Suprapubic skin (tissue), 4 donors: ENCODE measurements at regions not wholly inside any gene's neighbourhood (a gene's known extent, or its start where the extent isn't known, plus 50 kb on each side); places are given as distances from the start of the nearest gene placed in this dataset.

Source experiments
- DNase-seq, 2 donors: peaks; one replicate each; pipeline ENCODE4 v3.0.0-alpha.2; 2019; ENCODE audit warnings: low spot score in 2 of 2
- H3K27ac ChIP-seq: fragments of 200-600 bp; sonication (generic); one replicate; pipeline ENCODE4 v1.5.1; 2019
- H3K27me3 ChIP-seq: fragments of 200-600 bp; sonication (generic); one replicate; pipeline ENCODE4 v1.5.1; 2019
- H3K36me3 ChIP-seq: fragments of 200-600 bp; sonication (generic); one replicate; pipeline ENCODE4 v1.5.1; 2019
- H3K4me1 ChIP-seq: fragments of 200-600 bp; sonication (generic); one replicate; pipeline ENCODE4 v1.5.1; 2019
- H3K4me3 ChIP-seq: fragments of 200-600 bp; sonication (generic); one replicate; pipeline ENCODE4 v1.5.1; 2019; ENCODE audit warnings: mild to moderate bottlenecking
- H3K9me3 ChIP-seq: fragments of 200-600 bp; sonication (generic); one replicate; pipeline ENCODE4 v1.5.1; 2019
- EP300 ChIP-seq: sonication (generic); formaldehyde crosslinking; IDR thresholded peaks from one replicate; pipeline ENCODE4 v1.6.1; 2017; ENCODE audit warnings: antibody characterized with exemption
- POLR2A ChIP-seq, 2 donors: fragments of 450-650 bp; IDR thresholded peaks; one replicate each; pipeline ENCODE4 v1.6.1; 2017; ENCODE audit warnings: antibody characterized with exemption in 2 of 2, mild to moderate bottlenecking in 2 of 2, moderate library complexity in 2 of 2
- POLR2AphosphoS5 ChIP-seq, 3 donors: sonication (generic); formaldehyde crosslinking; IDR thresholded peaks; one replicate each; pipeline ENCODE4 v1.6.1; 2017; ENCODE audit warnings: antibody characterized with exemption in 3 of 3
- WGBS: methylation state at CpG from one replicate; pipeline ENCODE4 v1.1.5; 2018; 5-methylcytosine and 5-hydroxymethylcytosine counted together
- TF ChIP-seq, protein P1 (sequence below), 2 donors: fragments of 200-600 bp in 1 of 2; fragments of 450-650 bp in 1 of 2; sonication (generic) in 1 of 2; IDR thresholded peaks; one replicate each; pipeline ENCODE4 v1.5.1; 2016 to 2019; ENCODE audit warnings: antibody characterized with exemption in 2 of 2, mild to moderate bottlenecking in 1 of 2, moderate library complexity in 1 of 2

DNA sequence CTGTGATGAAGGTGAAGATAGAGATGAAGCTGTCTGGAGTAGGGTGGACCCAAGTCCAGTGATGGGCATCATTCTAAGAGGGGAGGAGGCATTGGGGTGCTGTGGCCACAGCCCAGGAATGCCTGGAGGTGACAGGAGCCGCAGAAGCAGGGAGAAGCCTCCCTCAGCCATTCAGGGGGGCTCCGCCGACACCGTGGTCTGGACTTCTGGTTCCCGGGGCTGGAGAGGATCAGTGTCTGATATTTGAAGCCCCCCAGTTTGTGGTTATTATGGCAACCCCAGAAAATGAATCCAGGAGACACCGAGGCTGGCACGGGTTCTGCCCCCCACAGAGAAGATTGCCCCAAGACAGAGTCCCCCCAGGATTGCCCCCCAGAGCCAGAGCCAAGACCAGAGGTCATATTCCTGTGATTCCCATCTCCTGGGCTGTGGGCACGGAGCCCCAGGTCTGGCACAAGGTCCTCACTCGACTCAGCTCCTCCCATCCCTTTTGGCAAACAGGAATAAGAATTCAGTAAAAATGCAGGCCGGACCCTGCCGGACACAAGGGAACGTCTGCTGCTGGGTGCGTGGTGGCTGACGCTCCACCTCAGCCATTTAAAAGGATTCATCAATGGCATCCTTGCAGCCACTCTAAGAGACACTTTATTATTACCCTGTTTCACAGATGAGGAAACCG lies 116.6 kb downstream of the CPZ start:
- 79% methylated on average over 15 of the region's 15 CpGs for WGBS
- H3K27ac ChIP-seq = no peak overlapping the region
- TF ChIP-seq EP300 (no peak), POLR2A (IDR thresholded peaks at IDR 0.05) (no peak), POLR2AphosphoS5 (IDR thresholded peaks at IDR 0.05) (no peak)
- TF ChIP-seq, protein P1, sequence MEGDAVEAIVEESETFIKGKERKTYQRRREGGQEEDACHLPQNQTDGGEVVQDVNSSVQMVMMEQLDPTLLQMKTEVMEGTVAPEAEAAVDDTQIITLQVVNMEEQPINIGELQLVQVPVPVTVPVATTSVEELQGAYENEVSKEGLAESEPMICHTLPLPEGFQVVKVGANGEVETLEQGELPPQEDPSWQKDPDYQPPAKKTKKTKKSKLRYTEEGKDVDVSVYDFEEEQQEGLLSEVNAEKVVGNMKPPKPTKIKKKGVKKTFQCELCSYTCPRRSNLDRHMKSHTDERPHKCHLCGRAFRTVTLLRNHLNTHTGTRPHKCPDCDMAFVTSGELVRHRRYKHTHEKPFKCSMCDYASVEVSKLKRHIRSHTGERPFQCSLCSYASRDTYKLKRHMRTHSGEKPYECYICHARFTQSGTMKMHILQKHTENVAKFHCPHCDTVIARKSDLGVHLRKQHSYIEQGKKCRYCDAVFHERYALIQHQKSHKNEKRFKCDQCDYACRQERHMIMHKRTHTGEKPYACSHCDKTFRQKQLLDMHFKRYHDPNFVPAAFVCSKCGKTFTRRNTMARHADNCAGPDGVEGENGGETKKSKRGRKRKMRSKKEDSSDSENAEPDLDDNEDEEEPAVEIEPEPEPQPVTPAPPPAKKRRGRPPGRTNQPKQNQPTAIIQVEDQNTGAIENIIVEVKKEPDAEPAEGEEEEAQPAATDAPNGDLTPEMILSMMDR (IDR thresholded peaks at IDR 0.05) = no peak
- peak; percentile 34 to 62 for DNase-seq
- no peaks in the 10 kb centered on the region for H3K36me3 ChIP-seq
- H3K4me1 ChIP-seq = no peaks in the 10 kb centered on the region
- no peak overlapping the region for H3K4me3 ChIP-seq
- H3K9me3 ChIP-seq = peaks cover 18% of the 10 kb centered on the region
- H3K27me3 ChIP-seq = peaks cover 35% of the 10 kb centered on the region

GRCh38 chr4:8708401-8709021 lies 115.9 kb downstream of the CPZ start:
- Histone ChIP-seq H3K27ac (no peak overlapping the region), H3K36me3 (no peaks in the 10 kb centered on the region), H3K9me3 (peaks cover 12% of the 10 kb centered on the region), H3K4me1 (no peaks in the 10 kb centered on the region), H3K27me3 (peaks cover 38% of the 10 kb centered on the region), H3K4me3 (no peak overlapping the region)
- 84% methylated on average over 14 of the region's 16 CpGs for WGBS
- DNase-seq = peak; percentile 35 to 58
- TF ChIP-seq EP300 (no peak), POLR2AphosphoS5 (IDR thresholded peaks at IDR 0.05) (no peak), POLR2A (IDR thresholded peaks at IDR 0.05) (no peak)
- TF ChIP-seq, protein P1 (IDR thresholded peaks at IDR 0.05) = no peak

GRCh38 chr4:8707045-8707781 lies 114.6 kb downstream of the CPZ start:
- Histone ChIP-seq H3K36me3 (no peaks in the 10 kb centered on the region), H3K9me3 (peaks cover under 1% of the 10 kb centered on the region), H3K4me3 (no peak overlapping the region), H3K27ac (no peak overlapping the region), H3K27me3 (peaks cover 47% of the 10 kb centered on the region), H3K4me1 (no peaks in the 10 kb centered on the region)
- 64% methylated on average over 12 of the region's 15 CpGs for WGBS
- TF ChIP-seq POLR2A (IDR thresholded peaks at IDR 0.05) (no peak), POLR2AphosphoS5 (IDR thresholded peaks at IDR 0.05) (no peak), EP300 (no peak)
- TF ChIP-seq, protein P1 (IDR thresholded peaks at IDR 0.05) = no peak
- peak; percentile 36 to 69 for DNase-seq

DNA sequence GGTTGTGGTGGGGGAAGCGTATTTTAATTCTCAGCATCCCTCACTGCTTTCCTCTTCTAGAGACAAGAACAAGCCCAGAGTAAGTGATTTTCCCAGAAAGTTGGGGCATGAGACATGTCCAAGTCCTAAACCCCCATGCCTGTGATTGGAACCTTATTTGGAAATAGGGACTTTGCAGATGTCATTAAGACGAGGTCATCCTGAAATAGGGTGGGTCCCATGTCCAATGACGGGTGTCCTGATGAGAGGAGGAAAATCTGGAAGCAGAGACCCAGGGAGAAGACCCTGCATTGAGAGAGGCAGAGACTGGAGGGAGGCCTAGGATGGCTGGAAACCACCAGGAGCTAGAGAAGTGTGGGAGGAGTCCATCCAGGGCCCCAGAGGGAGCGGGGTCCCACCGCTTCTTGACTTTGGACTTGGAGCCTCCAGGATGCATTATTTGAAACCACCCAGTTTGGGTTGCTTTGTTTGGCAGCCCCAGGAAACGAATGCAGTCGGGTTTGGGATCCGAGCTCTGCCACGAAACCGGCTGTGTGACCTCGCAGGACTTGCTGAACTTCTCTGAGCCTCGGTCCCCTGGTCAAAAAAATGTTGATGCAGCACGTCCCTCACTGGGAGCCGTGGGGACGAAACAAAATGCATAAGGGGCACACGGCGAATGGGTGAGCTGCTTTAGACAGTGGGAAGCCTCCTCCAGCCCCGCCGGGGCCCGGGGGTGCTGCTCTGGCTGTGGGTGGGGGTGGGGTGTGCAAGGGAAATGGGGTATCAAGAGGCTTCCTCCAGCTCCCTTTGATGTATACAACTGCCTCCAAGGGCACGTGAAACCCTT lies 113.9 kb downstream of the CPZ start:
- Histone ChIP-seq H3K4me1 (no peaks in the 10 kb centered on the region), H3K27me3 (peaks cover 55% of the 10 kb centered on the region), H3K36me3 (no peaks in the 10 kb centered on the region), H3K4me3 (no peak overlapping the region), H3K9me3 (no peaks in the 10 kb centered on the region), H3K27ac (no peak overlapping the region)
- WGBS = 49% methylated on average over 20 of the region's 21 CpGs
- DNase-seq = peak; percentile 43 to 69
- TF ChIP-seq POLR2A (IDR thresholded peaks at IDR 0.05) = no peak
- TF ChIP-seq, protein P1 (IDR thresholded peaks at IDR 0.05) = no peak
- TF ChIP-seq POLR2AphosphoS5 (IDR thresholded peaks at IDR 0.05) = no peak
- no peak for TF ChIP-seq EP300
